ENCODE measurements at regions not wholly inside any gene's neighbourhood (a gene's known extent, or its start where the extent isn't known, plus 50 kb on each side); places are given as distances from the start of the nearest gene placed in this dataset.

GRCh38 chr17:52995147-52995546, 827.6 kb upstream of the KIF2B start:
- TF ChIP-seq CTCF (IDR thresholded peaks at IDR 0.05; ENCODE audit: low read length) (no peak), EZH2 (IDR thresholded peaks at IDR 0.05; ENCODE audit: borderline replicate concordance, low read length) (no peak)

All from OCI-LY1 (cell line).